GM18870 (cell line): ENCODE measurements at regions not wholly inside any gene's neighbourhood (a gene's known extent, or its start where the extent isn't known, plus 50 kb on each side); places are given as distances from the start of the nearest gene placed in this dataset.
A peak's percentile ranks its signal among the peaks of the same experiment; 100 is the strongest.

Experiments
- ATAC-seq: cut with Tn5 transposase; IDR thresholded peaks from one replicate; pipeline ENCODE4 v1.9.1; 2021; ENCODE audit warnings: moderate library complexity; ENCODE audit not compliant: unreplicated experiment

DNA sequence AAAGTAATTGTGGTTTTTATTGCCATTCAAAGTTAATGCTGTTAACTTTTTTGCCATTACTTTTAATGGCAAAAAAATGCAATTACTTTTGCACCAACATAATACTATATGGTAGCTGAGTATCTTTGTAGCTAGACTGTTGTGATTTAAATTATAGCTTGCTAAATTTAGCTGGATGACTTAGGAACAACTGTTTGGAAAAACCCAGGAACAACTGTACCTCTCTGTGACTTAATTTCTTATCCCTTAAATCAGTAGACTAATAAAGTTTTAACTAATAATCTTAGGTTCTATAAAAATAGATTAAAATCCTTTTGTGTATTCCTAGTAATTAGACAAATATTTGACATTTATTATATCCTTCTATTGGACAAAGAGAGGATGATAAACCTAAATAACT is 268.2 kb downstream of the TENT5A start:
- no peak for ATAC-seq

GRCh38 chr6:81480139-81480538 is 272.3 kb downstream of the TENT5A start:
- no peak for ATAC-seq

- ATAC-seq, result no peak
Measured at GRCh38 chr6:81476881-81477280, 275.6 kb downstream of the TENT5A start.

DNA sequence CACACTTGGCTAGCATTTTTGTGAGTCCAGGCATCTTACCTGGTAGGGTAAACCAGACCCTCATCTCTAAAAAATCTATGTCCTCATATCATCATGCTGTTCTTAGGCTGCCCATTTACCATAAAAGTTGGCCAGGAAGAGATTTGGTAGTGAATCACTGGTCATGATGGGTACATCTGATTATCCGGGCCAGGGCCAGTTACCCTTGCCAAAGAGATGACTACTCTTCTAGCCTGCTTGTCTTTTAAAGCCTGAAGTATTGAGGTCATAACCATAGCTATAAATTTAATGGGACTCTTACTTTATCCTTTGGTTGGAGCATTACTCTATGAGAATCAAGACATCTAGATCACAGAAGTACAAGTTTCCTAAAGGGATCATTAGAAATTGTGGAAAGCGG is 276.8 kb downstream of the TENT5A start:
- no peak for ATAC-seq

- no peak for ATAC-seq
Measured at GRCh38 chr6:81465859-81466258, 286.6 kb downstream of the TENT5A start.

DNA sequence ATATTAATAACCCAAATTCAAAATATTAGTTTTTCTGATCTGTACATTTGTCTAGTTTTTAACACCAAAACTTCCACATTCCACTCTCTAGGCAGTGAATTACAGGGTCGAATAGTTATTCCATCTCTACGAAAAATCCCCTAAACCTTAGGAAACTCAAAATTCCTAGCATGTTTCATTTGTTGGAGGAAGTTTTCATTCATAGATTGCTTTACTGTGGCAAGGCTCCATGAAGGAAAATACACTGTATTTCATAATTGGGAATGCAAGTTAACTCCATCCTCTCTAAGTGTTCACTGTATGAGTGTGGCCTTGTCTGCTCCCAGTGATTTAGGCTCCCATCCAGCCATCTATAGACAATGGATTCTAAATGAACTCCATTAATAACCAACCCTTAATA is 296.1 kb downstream of the TENT5A start:
- ATAC-seq, result no peak

DNA sequence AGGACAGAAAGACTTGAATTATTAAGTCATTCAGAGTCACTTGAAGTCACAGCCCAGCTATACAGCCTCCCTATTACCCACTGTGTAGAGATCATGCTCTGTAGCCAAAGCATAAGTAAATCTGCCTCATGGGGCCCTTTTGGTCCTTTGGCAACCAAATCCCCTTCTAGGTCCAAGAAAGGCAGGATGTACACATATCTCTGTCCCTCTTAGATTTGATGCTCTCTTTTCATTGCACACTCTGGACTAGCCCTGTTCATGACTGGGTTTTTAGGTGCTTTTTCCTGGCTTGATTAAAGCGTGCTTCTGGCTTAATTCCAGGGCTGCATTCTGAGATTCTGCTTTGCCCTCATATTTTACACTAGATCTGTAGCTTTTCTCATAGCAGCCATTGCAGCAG is 296.8 kb downstream of the TENT5A start:
- no peak for ATAC-seq

DNA sequence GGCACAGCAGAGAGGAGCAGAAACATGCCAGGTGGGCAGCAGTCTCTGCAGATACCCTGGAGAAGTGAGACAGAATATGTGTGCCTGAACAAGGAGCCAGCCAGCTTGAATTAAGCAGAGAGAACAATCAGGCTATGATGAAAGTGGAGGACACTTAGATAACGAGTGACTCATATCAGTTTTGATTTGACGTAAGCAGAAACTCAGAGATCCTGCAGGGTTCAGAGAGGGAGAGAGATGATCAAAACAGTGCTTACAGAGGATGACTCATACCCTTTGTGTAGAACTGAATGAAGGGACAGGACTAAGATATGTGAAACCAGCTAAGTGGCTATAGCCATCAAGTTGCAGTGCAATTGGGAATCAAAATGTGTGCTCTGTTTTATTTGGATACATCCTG is 300.7 kb downstream of the TENT5A start:
- peak; percentile 97 for ATAC-seq

DNA sequence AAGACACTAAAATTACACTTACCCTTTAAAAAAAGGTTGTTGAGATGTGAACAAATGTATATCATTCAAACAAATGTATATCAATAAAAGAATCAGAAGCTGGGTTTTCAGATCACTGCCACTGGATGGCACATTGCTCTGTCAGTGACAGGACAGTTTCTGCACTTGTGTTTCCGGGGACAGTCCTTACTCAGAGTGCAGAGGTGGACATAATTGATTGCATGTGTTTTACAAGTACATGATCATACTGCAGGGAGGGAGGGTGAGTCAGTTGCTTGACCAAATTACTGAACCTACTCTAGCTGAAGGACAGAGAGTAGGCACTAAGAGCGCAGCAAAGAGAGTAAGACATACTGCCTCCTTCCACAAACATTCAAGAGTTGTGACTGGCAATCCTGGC is 302.3 kb downstream of the TENT5A start:
- no peak for ATAC-seq

GRCh38 chr6:81446509-81446908 is 306.0 kb downstream of the TENT5A start:
- no peak for ATAC-seq

- ATAC-seq, result no peak
Measured at GRCh38 chr6:81439417-81439816, 313.1 kb downstream of the TENT5A start.

DNA sequence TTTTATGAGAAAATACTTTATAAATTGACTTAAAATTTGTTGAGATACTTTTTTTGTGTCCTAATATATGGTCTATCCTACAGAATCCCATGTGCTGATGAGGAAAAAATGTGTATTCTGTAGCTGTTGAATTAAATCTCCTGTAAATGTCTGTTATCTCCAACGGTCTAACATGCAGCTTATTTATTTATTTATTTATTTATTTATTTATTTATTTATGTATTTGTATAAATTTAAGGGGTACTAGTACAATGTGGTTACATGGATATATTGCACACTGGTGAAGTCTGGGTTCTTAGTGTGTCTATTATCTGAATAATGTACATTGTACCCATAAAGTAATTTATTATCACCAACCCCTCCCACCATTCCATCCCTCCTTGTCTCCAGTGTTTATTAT is 315.5 kb downstream of the TENT5A start:
- ATAC-seq, result no peak

- no peak for ATAC-seq
Measured at GRCh38 chr6:81413306-81413705, 339.2 kb downstream of the TENT5A start.

DNA sequence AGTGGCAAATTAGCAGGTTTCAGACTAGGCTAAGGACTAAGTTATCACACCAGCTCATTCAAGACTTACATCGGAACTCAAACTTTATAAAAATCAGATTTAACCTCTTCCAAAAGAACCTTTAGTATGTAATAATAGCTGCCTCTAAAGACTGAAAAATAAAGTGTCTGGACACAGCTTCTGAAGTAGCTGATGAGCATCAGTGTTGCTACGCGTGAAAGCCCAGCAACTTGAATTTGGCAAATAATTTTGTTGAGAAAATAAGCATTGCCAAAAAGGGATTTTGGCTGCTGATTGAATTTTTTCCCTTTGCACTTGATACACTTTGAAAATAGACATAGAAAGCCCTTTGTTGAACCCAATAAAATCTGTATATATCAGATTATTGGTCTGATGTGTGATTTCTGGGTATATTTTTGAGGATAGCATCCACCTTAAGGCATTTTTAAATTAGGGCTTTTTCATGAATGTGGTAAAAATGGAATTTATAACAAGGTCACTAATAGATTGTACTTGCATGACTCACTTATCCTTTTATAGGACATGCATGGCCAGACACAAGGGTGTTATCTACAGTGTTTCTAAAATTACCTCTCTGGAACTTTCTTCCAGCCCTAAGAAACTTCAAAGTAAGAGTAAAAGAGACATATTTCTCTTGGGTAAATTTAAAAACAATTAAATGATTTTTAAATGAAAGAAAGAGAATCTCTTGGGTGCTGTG is 350.4 kb downstream of the TENT5A start:
- ATAC-seq, result no peak

- ATAC-seq, result no peak
Measured at GRCh38 chr6:81396916-81397315, 355.6 kb downstream of the TENT5A start.

GRCh38 chr6:81387163-81387562 is 365.3 kb downstream of the TENT5A start:
- ATAC-seq, result no peak

GRCh38 chr6:81384921-81385320 is 367.6 kb downstream of the TENT5A start:
- no peak for ATAC-seq

DNA sequence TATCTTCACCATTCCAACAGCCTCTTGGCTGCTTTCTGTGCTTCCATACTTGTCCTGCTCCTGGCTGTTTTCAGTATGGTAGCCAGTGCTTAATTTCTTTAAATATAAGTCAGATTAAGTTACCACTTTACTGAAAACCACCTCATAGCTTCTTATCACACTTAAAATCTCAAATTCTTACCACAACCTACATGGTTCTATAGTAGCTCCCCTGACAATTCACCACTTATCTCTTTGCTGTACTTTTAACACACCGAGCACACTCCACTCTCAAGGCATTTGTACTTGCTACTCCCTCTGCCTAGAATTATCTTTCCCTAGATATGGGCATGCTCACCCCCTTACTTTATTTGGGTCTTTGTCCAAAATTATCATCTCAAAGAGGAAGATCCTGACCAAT is 369.0 kb downstream of the TENT5A start:
- ATAC-seq, result no peak

DNA sequence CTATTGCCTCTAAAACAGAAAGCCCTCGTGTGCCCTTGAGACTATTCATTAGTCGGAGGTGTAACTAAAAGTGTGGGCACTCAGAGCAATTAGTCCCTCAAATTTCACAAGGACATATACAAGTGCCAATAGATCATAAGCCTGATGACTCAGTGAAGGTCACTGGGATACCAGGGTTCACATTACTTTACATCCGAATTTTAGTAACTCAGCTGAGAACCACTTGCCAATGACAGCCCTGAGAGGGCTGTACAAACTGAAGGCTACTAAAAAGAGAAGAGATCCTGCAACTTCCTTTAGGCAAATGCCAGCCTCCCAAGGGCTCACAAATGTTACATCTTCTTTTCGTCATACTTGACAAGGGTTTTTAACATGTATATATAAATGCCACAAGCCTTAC is 369.6 kb downstream of the TENT5A start:
- no peak for ATAC-seq

- no peak for ATAC-seq
Measured at GRCh38 chr6:81381382-81381916, 371.0 kb downstream of the TENT5A start.

GRCh38 chr6:81380718-81381338 is 371.7 kb downstream of the TENT5A start:
- ATAC-seq, result no peak

DNA sequence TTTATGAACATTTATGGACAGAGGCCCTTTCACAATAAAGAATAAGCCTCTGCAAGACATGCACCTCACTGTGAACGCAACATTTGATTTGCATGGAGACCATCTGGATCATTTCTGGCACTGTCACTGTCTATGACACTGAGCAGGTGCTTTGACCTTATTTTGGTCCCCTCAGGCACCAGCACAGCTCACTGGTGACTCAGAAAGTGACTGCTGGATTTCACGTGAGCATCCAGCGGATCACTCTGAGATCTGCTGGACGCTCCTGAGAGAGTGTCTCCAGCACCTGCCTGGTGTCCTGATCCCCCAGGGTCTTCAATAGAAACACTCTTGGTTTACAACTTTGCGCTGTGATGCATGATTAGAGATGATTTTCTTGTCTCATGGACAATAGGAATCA is 375.7 kb downstream of the TENT5A start:
- ATAC-seq, result no peak

DNA sequence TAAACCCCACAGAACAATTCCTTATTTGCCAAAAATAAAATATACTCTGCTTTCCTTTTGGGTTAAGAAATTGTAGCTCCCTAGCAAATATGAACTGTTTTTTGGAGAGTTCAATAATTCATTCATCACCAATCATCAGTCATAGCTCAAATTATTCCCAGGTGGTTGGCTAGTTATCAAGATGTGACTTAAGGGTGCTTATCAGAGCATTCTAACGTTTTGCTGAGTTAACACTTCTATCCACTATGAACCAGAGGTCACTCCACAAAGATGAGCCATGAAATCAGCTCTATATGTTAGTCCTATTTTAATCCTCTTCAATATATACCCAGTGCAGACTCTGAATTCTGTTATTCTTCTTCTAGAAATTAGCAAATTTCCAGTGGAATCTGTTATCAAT is 379.1 kb downstream of the TENT5A start:
- ATAC-seq, result no peak
